ENCODE measurements at regions not wholly inside any gene's neighbourhood (a gene's known extent, or its start where the extent isn't known, plus 50 kb on each side); places are given as distances from the start of the nearest gene placed in this dataset.

GRCh38 chr6:93828553-93828952, 409.2 kb upstream of the EPHA7 start:
- Histone ChIP-seq H3K36me3 (ENCODE audit: control insufficient read depth in 4 of 4, insufficient read depth in 3 of 4, low read depth in 1 of 4, low read length in 3 of 4) (no peaks in the 10 kb centered on the region), H3K27me3 (ENCODE audit: control insufficient read depth in 4 of 4, insufficient read depth in 4 of 4, low read length in 3 of 4) (no peaks in the 10 kb centered on the region), H3K4me1 (ENCODE audit: control insufficient read depth in 4 of 4, insufficient read depth in 4 of 4, low read length in 3 of 4) (no peaks in the 10 kb centered on the region), H3K9me3 (ENCODE audit: control insufficient read depth in 4 of 4, low read length in 3 of 4) (no peaks in the 10 kb centered on the region), H3K4me3 (ENCODE audit: low read depth in 1 of 3, low read length in 3 of 3) (no peak overlapping the region), H3K9ac (ENCODE audit: low read depth in 1 of 2, low read length in 2 of 2) (no peak overlapping the region), H3K27ac (ENCODE audit: low read depth in 1 of 2, low read length in 2 of 2) (no peak overlapping the region)
- no peak for DNase-seq (ENCODE audit: low spot score)
- TF ChIP-seq, protein P1, sequence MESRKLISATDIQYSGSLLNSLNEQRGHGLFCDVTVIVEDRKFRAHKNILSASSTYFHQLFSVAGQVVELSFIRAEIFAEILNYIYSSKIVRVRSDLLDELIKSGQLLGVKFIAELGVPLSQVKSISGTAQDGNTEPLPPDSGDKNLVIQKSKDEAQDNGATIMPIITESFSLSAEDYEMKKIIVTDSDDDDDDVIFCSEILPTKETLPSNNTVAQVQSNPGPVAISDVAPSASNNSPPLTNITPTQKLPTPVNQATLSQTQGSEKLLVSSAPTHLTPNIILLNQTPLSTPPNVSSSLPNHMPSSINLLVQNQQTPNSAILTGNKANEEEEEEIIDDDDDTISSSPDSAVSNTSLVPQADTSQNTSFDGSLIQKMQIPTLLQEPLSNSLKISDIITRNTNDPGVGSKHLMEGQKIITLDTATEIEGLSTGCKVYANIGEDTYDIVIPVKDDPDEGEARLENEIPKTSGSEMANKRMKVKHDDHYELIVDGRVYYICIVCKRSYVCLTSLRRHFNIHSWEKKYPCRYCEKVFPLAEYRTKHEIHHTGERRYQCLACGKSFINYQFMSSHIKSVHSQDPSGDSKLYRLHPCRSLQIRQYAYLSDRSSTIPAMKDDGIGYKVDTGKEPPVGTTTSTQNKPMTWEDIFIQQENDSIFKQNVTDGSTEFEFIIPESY (IDR thresholded peaks at IDR 0.05) = no peak
- TF ChIP-seq EGR1 (IDR thresholded peaks at IDR 0.05; ENCODE audit: low read depth in 2 of 2) (no peak), ATF3 (IDR thresholded peaks at IDR 0.05) (no peak), GABPA (IDR thresholded peaks at IDR 0.05 in 1 of 2, conservative IDR thresholded peaks at IDR 0.05 in 1 of 2) (no peak), RAD21 (IDR thresholded peaks at IDR 0.05) (no peak)
- 75% methylated on average over 2 of the region's 2 CpGs for WGBS

DNA sequence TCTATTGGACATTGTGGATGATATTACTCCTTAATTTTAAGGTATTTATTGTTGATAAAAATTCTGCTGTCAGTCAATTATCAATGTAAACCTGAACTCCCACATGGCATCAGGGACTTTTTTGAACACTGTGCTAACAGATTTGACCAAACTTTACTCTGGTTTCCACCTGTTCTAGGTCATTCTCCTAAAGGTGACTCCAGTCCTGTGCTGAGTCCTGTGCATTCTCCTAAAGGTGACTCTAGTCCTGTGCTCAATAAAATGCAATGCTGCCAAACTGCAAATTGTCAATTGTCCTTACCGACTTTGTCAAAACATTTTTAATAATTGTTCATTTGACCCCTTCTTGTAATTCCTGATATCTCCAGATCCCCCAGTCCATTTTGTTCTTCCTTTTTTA, 408.4 kb upstream of the EPHA7 start:
- Histone ChIP-seq H3K9ac (ENCODE audit: low read depth in 1 of 2, low read length in 2 of 2) (no peak overlapping the region), H3K4me1 (ENCODE audit: control insufficient read depth in 4 of 4, insufficient read depth in 4 of 4, low read length in 3 of 4) (no peaks in the 10 kb centered on the region), H3K27me3 (ENCODE audit: control insufficient read depth in 4 of 4, insufficient read depth in 4 of 4, low read length in 3 of 4) (no peaks in the 10 kb centered on the region), H3K27ac (ENCODE audit: low read depth in 1 of 2, low read length in 2 of 2) (no peak overlapping the region), H3K36me3 (ENCODE audit: control insufficient read depth in 4 of 4, insufficient read depth in 3 of 4, low read depth in 1 of 4, low read length in 3 of 4) (no peaks in the 10 kb centered on the region), H3K4me3 (ENCODE audit: low read depth in 1 of 3, low read length in 3 of 3) (no peak overlapping the region), H3K9me3 (ENCODE audit: control insufficient read depth in 4 of 4, low read length in 3 of 4) (no peaks in the 10 kb centered on the region)
- TF ChIP-seq HNF4G (IDR thresholded peaks at IDR 0.05) (no peak), TAF1 (conservative IDR thresholded peaks at IDR 0.05) (no peak), JUND (IDR thresholded peaks at IDR 0.05) (no peak), YY1 (IDR thresholded peaks at IDR 0.05) (no peak), REST (IDR thresholded peaks at IDR 0.05) (no peak), GABPA (IDR thresholded peaks at IDR 0.05 in 1 of 2, conservative IDR thresholded peaks at IDR 0.05 in 1 of 2) (no peak), RAD21 (IDR thresholded peaks at IDR 0.05) (no peak), EGR1 (IDR thresholded peaks at IDR 0.05; ENCODE audit: low read depth in 2 of 2) (no peak), FOXA1 (IDR thresholded peaks at IDR 0.05) (no peak), RXRA (IDR thresholded peaks at IDR 0.05) (no peak)
- 91% methylated on average over 1 of the region's 1 CpG for WGBS
- no peak for DNase-seq (ENCODE audit: low spot score)

- no peaks in the 10 kb centered on the region for H3K4me1 ChIP-seq (ENCODE audit: control insufficient read depth in 4 of 4, insufficient read depth in 4 of 4, low read length in 3 of 4)
- no peaks in the 10 kb centered on the region for H3K27me3 ChIP-seq (ENCODE audit: control insufficient read depth in 4 of 4, insufficient read depth in 4 of 4, low read length in 3 of 4)
- no peak overlapping the region for H3K9ac ChIP-seq (ENCODE audit: low read depth in 1 of 2, low read length in 2 of 2)
- no peak for DNase-seq (ENCODE audit: low spot score)
- no peaks in the 10 kb centered on the region for H3K36me3 ChIP-seq (ENCODE audit: control insufficient read depth in 4 of 4, insufficient read depth in 3 of 4, low read depth in 1 of 4, low read length in 3 of 4)
- H3K9me3 ChIP-seq (ENCODE audit: control insufficient read depth in 4 of 4, low read length in 3 of 4) = no peaks in the 10 kb centered on the region
- no peak overlapping the region for H3K27ac ChIP-seq (ENCODE audit: low read depth in 1 of 2, low read length in 2 of 2)
- H3K4me3 ChIP-seq (ENCODE audit: low read depth in 1 of 3, low read length in 3 of 3) = no peak overlapping the region
- TF ChIP-seq NR2F2 (IDR thresholded peaks at IDR 0.05) (no peak), EGR1 (IDR thresholded peaks at IDR 0.05; ENCODE audit: low read depth in 2 of 2) (no peak), SP1 (IDR thresholded peaks at IDR 0.05) (no peak), FOXA2 (IDR thresholded peaks at IDR 0.05) (no peak), RAD21 (IDR thresholded peaks at IDR 0.05) (no peak), RXRA (IDR thresholded peaks at IDR 0.05) (no peak), MAX (IDR thresholded peaks at IDR 0.05) (no peak), REST (IDR thresholded peaks at IDR 0.05) (no peak), YY1 (IDR thresholded peaks at IDR 0.05) (no peak), JUND (IDR thresholded peaks at IDR 0.05) (no peak), FOXA1 (IDR thresholded peaks at IDR 0.05) (no peak), GABPA (IDR thresholded peaks at IDR 0.05 in 1 of 2, conservative IDR thresholded peaks at IDR 0.05 in 1 of 2) (no peak)
- TF ChIP-seq, protein P2, sequence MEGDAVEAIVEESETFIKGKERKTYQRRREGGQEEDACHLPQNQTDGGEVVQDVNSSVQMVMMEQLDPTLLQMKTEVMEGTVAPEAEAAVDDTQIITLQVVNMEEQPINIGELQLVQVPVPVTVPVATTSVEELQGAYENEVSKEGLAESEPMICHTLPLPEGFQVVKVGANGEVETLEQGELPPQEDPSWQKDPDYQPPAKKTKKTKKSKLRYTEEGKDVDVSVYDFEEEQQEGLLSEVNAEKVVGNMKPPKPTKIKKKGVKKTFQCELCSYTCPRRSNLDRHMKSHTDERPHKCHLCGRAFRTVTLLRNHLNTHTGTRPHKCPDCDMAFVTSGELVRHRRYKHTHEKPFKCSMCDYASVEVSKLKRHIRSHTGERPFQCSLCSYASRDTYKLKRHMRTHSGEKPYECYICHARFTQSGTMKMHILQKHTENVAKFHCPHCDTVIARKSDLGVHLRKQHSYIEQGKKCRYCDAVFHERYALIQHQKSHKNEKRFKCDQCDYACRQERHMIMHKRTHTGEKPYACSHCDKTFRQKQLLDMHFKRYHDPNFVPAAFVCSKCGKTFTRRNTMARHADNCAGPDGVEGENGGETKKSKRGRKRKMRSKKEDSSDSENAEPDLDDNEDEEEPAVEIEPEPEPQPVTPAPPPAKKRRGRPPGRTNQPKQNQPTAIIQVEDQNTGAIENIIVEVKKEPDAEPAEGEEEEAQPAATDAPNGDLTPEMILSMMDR (IDR thresholded peaks at IDR 0.05; ENCODE audit: low read depth, low read length, missing input control) = no peak
Measured at GRCh38 chr6:93825950-93826349, 406.6 kb upstream of the EPHA7 start.
